HG03039 (cell line): ENCODE measurements at regions not wholly inside any gene's neighbourhood (a gene's known extent, or its start where the extent isn't known, plus 50 kb on each side); places are given as distances from the start of the nearest gene placed in this dataset.
A peak's percentile ranks its signal among the peaks of the same experiment; 100 is the strongest.

Source experiments
- ATAC-seq: cut with Tn5 transposase; IDR thresholded peaks from one replicate; pipeline ENCODE4 v1.9.1; 2021; ENCODE audit warnings: mild to moderate bottlenecking, moderate library complexity; ENCODE audit not compliant: unreplicated experiment

- no peak for ATAC-seq
These were observed 104.9 kb downstream of the DUSP10 start for GRCh38 chr1:221636967-221637366.

GRCh38 chr1:221637641-221638041 is 104.2 kb downstream of the DUSP10 start:
- no peak for ATAC-seq

DNA sequence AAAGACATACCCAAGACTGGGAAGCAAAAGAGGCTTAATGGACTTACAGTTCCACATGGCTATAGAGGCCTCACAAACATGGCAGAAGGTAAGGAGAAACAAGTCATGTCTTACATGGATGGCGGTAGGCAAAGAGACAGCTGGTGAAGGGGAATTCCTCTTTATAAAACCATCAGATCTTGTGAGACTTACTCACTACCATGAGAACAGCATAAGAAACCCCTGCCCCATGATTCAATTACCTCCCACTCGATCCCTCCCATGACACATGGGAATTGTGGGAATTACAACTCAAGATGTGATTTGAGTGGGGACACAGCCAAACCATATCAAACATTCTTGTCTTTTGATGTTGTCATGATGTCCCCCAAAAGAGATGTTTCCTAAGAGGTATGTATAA is 103.3 kb downstream of the DUSP10 start:
- no peak for ATAC-seq

DNA sequence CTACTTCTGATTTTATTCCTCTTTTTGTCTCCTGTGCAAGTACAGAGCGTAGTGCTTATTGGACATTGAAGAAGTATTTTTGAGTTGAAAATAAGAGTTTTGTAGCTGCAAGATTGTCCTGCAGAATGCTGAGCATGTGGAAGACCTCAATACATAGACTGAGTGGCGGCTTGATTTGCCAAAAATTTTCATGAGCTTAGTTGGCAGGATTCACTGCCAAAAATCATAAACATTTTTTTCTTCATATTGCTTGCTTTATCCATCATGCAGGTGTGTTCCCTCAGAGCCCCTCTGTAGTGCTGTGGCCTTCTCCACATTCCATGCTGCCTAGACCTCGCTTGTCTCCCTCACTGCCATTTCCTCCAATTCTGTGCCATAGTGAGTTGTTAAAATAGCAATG is 100.1 kb downstream of the DUSP10 start:
- ATAC-seq: no peak

DNA sequence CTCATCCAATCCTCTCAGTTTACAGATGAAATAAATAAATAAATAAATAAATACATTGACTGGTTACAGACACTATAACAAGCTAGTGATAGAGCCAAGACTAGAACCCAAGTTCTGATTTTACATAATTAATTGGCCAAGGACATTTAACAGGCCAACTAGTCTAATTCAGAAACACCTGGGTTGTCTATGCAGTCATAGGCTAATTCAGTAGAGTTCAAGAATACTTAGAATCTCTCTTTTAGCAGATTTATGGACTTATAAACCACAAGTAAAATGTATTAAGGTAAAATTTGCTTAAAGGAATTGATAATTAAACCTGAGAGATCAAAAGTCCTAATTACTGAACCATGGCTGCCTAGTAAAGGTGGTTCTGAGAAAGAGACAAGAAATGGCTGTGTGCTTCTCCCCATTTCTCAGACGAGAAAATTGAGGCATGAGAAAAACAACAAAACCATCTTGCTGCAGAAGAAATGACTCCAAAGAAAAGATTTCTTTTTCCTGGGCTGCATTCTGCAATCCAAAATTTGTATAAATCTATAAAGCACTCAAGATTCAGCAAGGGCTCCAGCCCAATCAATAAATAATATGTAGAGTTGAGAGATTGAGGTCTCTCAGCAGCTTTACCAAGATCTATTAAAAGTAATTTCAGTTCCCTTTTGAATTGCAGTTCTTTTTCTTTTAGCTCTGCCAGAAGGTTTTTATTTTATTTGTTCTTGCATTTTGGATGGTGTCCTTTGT is 98.3 kb downstream of the DUSP10 start:
- peak; percentile 60 for ATAC-seq

DNA sequence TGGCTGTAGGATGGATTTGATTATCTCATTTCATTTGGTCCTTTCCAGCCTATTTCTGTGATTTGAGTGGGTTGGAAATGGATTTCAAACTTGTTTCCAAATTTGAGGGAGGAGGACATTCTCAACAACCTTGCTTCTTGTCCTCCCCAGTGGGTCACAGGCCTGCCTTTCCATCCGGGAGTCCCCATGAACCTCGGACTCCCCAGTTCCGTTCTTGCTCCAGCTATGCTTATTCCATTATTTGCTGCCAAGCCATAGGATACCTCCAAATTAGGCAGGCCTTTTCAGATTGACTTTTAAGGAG is 97.8 kb downstream of the DUSP10 start:
- ATAC-seq: peak; percentile 16

DNA sequence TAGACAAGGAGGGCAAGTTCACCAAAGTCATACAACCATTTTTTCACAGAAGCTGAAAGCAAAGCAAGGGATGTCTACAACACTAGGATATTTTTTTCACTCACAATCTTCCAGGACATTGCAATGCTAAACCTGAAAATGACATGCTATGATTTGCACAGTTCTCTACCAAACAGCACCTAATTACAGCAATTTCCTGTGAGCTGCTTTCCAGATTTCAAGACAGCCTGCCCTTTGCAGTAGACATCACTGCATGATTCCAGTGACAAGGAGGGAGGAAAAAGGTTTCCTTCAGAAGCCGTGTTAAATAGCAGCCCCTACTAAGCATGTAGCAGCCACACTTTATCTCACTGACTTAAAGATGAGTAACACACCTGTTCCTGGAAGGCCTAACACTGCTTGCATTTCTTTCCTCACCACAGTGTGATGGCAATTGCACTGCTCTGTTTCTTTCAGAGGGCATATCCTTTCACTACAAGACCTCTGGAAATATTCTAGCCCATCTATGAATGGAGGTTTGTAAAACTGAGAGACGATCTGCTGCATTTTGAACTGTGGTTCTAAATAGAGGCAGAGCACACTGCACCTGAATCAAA is 97.1 kb downstream of the DUSP10 start:
- ATAC-seq: no peak

DNA sequence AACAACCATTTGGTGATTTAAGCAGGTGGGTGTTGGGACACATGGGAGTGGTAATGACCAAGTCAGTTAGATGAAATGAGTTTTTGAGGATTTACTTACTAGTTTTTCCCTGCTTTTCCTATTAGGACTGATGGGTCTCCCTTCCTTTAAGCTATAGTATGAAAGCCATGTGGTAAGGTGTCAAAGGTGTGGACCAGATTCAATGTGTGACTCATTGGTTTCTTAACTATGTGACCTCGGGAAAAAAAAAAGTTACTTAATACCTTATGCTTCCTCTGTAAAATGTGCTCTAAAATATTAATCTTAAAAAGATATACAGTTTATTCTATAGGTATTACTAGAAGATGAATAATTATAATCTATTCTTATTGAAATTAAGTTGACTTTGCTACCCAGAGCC is 93.7 kb downstream of the DUSP10 start:
- ATAC-seq: no peak
